HG03469 (cell line): ENCODE measurements at regions not wholly inside any gene's neighbourhood (a gene's known extent, or its start where the extent isn't known, plus 50 kb on each side); places are given as distances from the start of the nearest gene placed in this dataset.

ENCODE experiments used
- ATAC-seq: cut with Tn5 transposase; IDR thresholded peaks from one replicate; pipeline ENCODE4 v1.9.1; 2021; ENCODE audit warnings: mild to moderate bottlenecking, moderate library complexity, moderate number of reproducible peaks; ENCODE audit not compliant: unreplicated experiment

- no peak for ATAC-seq
Observed at GRCh38 chr1:217313096-217313495, 317.8 kb downstream of the GPATCH2 start.

- no peak for ATAC-seq
Observed at GRCh38 chr1:217311766-217312165, 319.1 kb downstream of the GPATCH2 start.

- no peak for ATAC-seq
Observed at GRCh38 chr1:217311269-217311668, 319.6 kb downstream of the GPATCH2 start.

GRCh38 chr1:217281332-217281731, 349.6 kb downstream of the GPATCH2 start:
- ATAC-seq, result no peak

GRCh38 chr1:217275655-217276398, 355.1 kb downstream of the GPATCH2 start:
- ATAC-seq, result no peak

GRCh38 chr1:217274927-217275654, 355.8 kb downstream of the GPATCH2 start:
- ATAC-seq, result peak; percentile 30

- ATAC-seq, result no peak
Observed at GRCh38 chr1:217274416-217274815, 356.5 kb downstream of the GPATCH2 start.

GRCh38 chr1:217273866-217274265, 357.0 kb downstream of the GPATCH2 start:
- ATAC-seq, result no peak

- ATAC-seq, result no peak
Observed at GRCh38 chr1:217272385-217272784, 358.5 kb downstream of the GPATCH2 start.

- ATAC-seq, result no peak
Observed at GRCh38 chr1:217270101-217270500, 360.8 kb downstream of the GPATCH2 start.

- ATAC-seq, result no peak
Observed at GRCh38 chr1:217268058-217268457, 362.8 kb downstream of the GPATCH2 start.

GRCh38 chr1:217261636-217262035, 369.3 kb downstream of the GPATCH2 start:
- ATAC-seq, result no peak

GRCh38 chr1:217260676-217261075, 370.2 kb downstream of the GPATCH2 start:
- no peak for ATAC-seq

- ATAC-seq, result no peak
Observed at GRCh38 chr1:217253985-217254384, 376.9 kb downstream of the GPATCH2 start.

GRCh38 chr1:217253351-217253750, 377.5 kb downstream of the GPATCH2 start:
- ATAC-seq, result no peak

- ATAC-seq, result no peak
Observed at GRCh38 chr1:217251121-217251520, 379.8 kb downstream of the GPATCH2 start.

- ATAC-seq, result no peak
Observed at GRCh38 chr1:217249857-217250256, 381.0 kb downstream of the GPATCH2 start.

GRCh38 chr1:217244971-217245370, 385.9 kb downstream of the GPATCH2 start:
- ATAC-seq, result no peak

- no peak for ATAC-seq
Observed at GRCh38 chr1:217240656-217241055, 390.2 kb downstream of the GPATCH2 start.

GRCh38 chr1:217238945-217239344, 391.9 kb downstream of the GPATCH2 start:
- ATAC-seq, result no peak

- ATAC-seq, result no peak
Observed at GRCh38 chr1:217230412-217230811, 400.5 kb downstream of the GPATCH2 start.

GRCh38 chr1:217228689-217229088, 402.2 kb downstream of the GPATCH2 start:
- ATAC-seq, result no peak
